Lower leg skin (tissue), 3 donors: ENCODE measurements at regions not wholly inside any gene's neighbourhood (a gene's known extent, or its start where the extent isn't known, plus 50 kb on each side); places are given as distances from the start of the nearest gene placed in this dataset.

Source experiments
- CTCF ChIP-seq, 3 donors: fragments of 450-650 bp; IDR thresholded peaks; one replicate each; pipeline ENCODE4 v1.5.1; 2016; ENCODE audit warnings: antibody characterized with exemption in 3 of 3, mild to moderate bottlenecking in 3 of 3, moderate library complexity in 2 of 3
- POLR2A ChIP-seq, 2 donors: fragments of 450-650 bp; IDR thresholded peaks; one replicate each; pipeline ENCODE4 v1.6.1; 2016 to 2017; ENCODE audit warnings: antibody characterized with exemption in 2 of 2, mild to moderate bottlenecking in 1 of 2, moderate library complexity in 1 of 2

- no peak for TF ChIP-seq POLR2A (IDR thresholded peaks at IDR 0.05)
- TF ChIP-seq CTCF (IDR thresholded peaks at IDR 0.05), result no peak
These were observed 119.9 kb upstream of the PCDH17 start for GRCh38 chr13:57511603-57512002.
